Tibial nerve (tissue), 4 donors: ENCODE measurements at regions not wholly inside any gene's neighbourhood (a gene's known extent, or its start where the extent isn't known, plus 50 kb on each side); places are given as distances from the start of the nearest gene placed in this dataset.

Source experiments
- DNase-seq, 2 donors: peaks; one replicate each; pipeline ENCODE4 v3.0.0-alpha.2; 2019; ENCODE audit warnings: low spot score in 2 of 2
- H3K27ac ChIP-seq, 4 donors: fragments of 200-600 bp; sonication (generic) in 3 of 4; one replicate each; pipeline ENCODE4 v1.5.1; 2017 to 2019; ENCODE audit warnings: mild to moderate bottlenecking in 1 of 4
- H3K27me3 ChIP-seq, 2 donors: fragments of 200-600 bp; sonication (generic) in 1 of 2; one replicate each; pipeline versions ENCODE4 v1.5.1 to v1.6.0; 2017 to 2019
- H3K36me3 ChIP-seq, 3 donors: fragments of 200-600 bp; sonication (generic); one replicate each; pipeline ENCODE4 v1.5.1; 2018 to 2019
- H3K4me1 ChIP-seq, 4 donors: fragments of 200-600 bp; sonication (generic) in 3 of 4; one replicate each; pipeline ENCODE4 v1.5.1; 2017 to 2019
- H3K4me3 ChIP-seq, 4 donors: fragments of 200-600 bp; sonication (generic) in 3 of 4; one replicate each; pipeline ENCODE4 v1.5.1; 2017 to 2019; ENCODE audit warnings: mild to moderate bottlenecking in 1 of 4, moderate library complexity in 1 of 4
- H3K9me3 ChIP-seq, 4 donors: fragments of 200-600 bp; sonication (generic) in 3 of 4; one replicate each; pipeline ENCODE4 v1.5.1; 2017 to 2019
- CTCF ChIP-seq, 5 experiments: fragments of 200-600 bp in 3 of 5; fragments of 450-650 bp in 2 of 5; sonication (generic) in 3 of 5; IDR thresholded peaks; one replicate each; pipeline ENCODE4 v1.5.1; 2016 to 2019; ENCODE audit warnings: antibody characterized with exemption in 5 of 5, mild to moderate bottlenecking in 3 of 5, moderate library complexity in 2 of 5
- EP300 ChIP-seq, 2 donors: sonication (generic); formaldehyde crosslinking; IDR thresholded peaks; one replicate each; pipeline ENCODE4 v1.6.1; 2017; ENCODE audit warnings: antibody characterized with exemption in 2 of 2, mild to moderate bottlenecking in 1 of 2
- POLR2A ChIP-seq, 2 donors: fragments of 450-650 bp; IDR thresholded peaks; one replicate each; pipeline ENCODE4 v1.6.1; 2017; ENCODE audit warnings: antibody characterized with exemption in 2 of 2, mild to moderate bottlenecking in 2 of 2, moderate library complexity in 2 of 2
- WGBS, 2 donors: methylation state at CpG; one replicate each; pipeline ENCODE4 v1.1.5; 2018; 5-methylcytosine and 5-hydroxymethylcytosine counted together

- TF ChIP-seq CTCF (IDR thresholded peaks at IDR 0.05) (no peak), EP300 (IDR thresholded peaks at IDR 0.05) (no peak), POLR2A (IDR thresholded peaks at IDR 0.05) (no peak)
- no peaks in the 10 kb centered on the region for H3K27me3 ChIP-seq
- H3K9me3 ChIP-seq, result no peaks in the 10 kb centered on the region
- WGBS, 2 donors, result 62 to 68% methylated on average over 4 of the region's 4 CpGs
- no peaks in the 10 kb centered on the region for H3K36me3 ChIP-seq
- no peak overlapping the region for H3K27ac ChIP-seq
- DNase-seq, result no peak
- H3K4me3 ChIP-seq, result no peak overlapping the region
- H3K4me1 ChIP-seq, result peaks cover 0 to 35% (median 10%) of the 10 kb centered on the region in 4 donors
These were observed 57.4 kb upstream of the DDR1 start for GRCh38 chr6:30826961-30827342.

GRCh38 chr6:30824698-30825097, 59.6 kb upstream of the DDR1 start:
- Histone ChIP-seq H3K27me3 (no peaks in the 10 kb centered on the region), H3K27ac (no peak overlapping the region), H3K4me1 (peaks cover 0 to 37% (median 10%) of the 10 kb centered on the region in 4 donors), H3K4me3 (no peak overlapping the region), H3K9me3 (no peaks in the 10 kb centered on the region), H3K36me3 (no peaks in the 10 kb centered on the region)
- 88 to 91% methylated on average over 7 of the region's 7 CpGs for WGBS, 2 donors
- no peak for DNase-seq
- TF ChIP-seq CTCF (IDR thresholded peaks at IDR 0.05) (no peak), POLR2A (IDR thresholded peaks at IDR 0.05) (no peak), EP300 (IDR thresholded peaks at IDR 0.05) (no peak)

- Histone ChIP-seq H3K36me3 (no peaks in the 10 kb centered on the region), H3K4me1 (peaks cover 0 to 28% (median 4%) of the 10 kb centered on the region in 4 donors), H3K9me3 (no peaks in the 10 kb centered on the region), H3K27ac (no peak overlapping the region), H3K27me3 (no peaks in the 10 kb centered on the region), H3K4me3 (no peak overlapping the region)
- 68 to 79% methylated on average over 4 of the region's 4 CpGs for WGBS, 2 donors
- TF ChIP-seq CTCF (IDR thresholded peaks at IDR 0.05), result no peak
- TF ChIP-seq EP300 (IDR thresholded peaks at IDR 0.05), result no peak
- TF ChIP-seq POLR2A (IDR thresholded peaks at IDR 0.05), result no peak
- DNase-seq, result no peak
These were observed 60.8 kb upstream of the DDR1 start for GRCh38 chr6:30823534-30823865.

GRCh38 chr6:30821862-30822784, 62.2 kb upstream of the DDR1 start:
- no peaks in the 10 kb centered on the region for H3K27me3 ChIP-seq
- no peaks in the 10 kb centered on the region for H3K36me3 ChIP-seq
- H3K4me1 ChIP-seq, result peaks cover 0 to 19% (median 1%) of the 10 kb centered on the region in 4 donors
- H3K9me3 ChIP-seq, result no peaks in the 10 kb centered on the region
- H3K4me3 ChIP-seq, result no peak overlapping the region
- TF ChIP-seq EP300 (IDR thresholded peaks at IDR 0.05) (no peak), CTCF (IDR thresholded peaks at IDR 0.05) (peak; percentile 23 to 54 (median 35)), POLR2A (IDR thresholded peaks at IDR 0.05) (no peak)
- peak overlapping the region in 1 of 4 donors; percentile 29 for H3K27ac ChIP-seq
- WGBS, 2 donors, result 43% methylated on average over 6 of the region's 6 CpGs
- DNase-seq, result peak in 1 of 2 donors; percentile 58

GRCh38 chr6:30820193-30820592, 64.1 kb upstream of the DDR1 start:
- Histone ChIP-seq H3K27ac (no peak overlapping the region), H3K27me3 (no peaks in the 10 kb centered on the region), H3K4me3 (no peak overlapping the region), H3K4me1 (peaks cover 0 to 19% (median 1%) of the 10 kb centered on the region in 4 donors), H3K36me3 (no peaks in the 10 kb centered on the region), H3K9me3 (no peaks in the 10 kb centered on the region)
- no peak for TF ChIP-seq EP300 (IDR thresholded peaks at IDR 0.05)
- TF ChIP-seq POLR2A (IDR thresholded peaks at IDR 0.05), result no peak
- TF ChIP-seq CTCF (IDR thresholded peaks at IDR 0.05), result no peak
- DNase-seq, result peak in 1 of 2 donors; percentile 33
- 93 to 100% methylated on average over 1 of the region's 1 CpG for WGBS, 2 donors
